ENCODE measurements at regions not wholly inside any gene's neighbourhood (a gene's known extent, or its start where the extent isn't known, plus 50 kb on each side); places are given as distances from the start of the nearest gene placed in this dataset.

DNA sequence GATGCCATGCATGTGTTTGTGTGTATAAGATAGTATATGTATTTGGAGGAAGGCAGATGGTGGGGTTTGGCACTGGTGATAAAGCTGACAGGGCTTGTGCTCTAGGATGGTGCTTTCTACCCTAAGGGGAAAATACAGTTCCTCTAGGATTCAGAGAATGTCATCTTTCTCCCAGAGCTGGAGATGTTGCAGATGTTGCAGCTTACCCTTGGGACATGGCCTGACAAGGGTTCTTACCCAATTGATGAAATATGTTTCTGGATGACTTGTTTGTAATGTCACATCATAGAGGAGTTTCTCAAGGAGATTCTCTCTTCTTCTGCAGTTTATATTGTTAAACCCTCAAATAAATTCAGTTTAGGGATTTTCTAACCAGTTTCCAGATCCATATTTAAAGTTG lies 52.5 kb upstream of the PITX2 start:
- DNase-seq (ENCODE audit: low read depth): no peak

- no peak for DNase-seq (ENCODE audit: low read depth)
Observed at GRCh38 chr4:110676241-110676640, 53.4 kb upstream of the PITX2 start.

DNA sequence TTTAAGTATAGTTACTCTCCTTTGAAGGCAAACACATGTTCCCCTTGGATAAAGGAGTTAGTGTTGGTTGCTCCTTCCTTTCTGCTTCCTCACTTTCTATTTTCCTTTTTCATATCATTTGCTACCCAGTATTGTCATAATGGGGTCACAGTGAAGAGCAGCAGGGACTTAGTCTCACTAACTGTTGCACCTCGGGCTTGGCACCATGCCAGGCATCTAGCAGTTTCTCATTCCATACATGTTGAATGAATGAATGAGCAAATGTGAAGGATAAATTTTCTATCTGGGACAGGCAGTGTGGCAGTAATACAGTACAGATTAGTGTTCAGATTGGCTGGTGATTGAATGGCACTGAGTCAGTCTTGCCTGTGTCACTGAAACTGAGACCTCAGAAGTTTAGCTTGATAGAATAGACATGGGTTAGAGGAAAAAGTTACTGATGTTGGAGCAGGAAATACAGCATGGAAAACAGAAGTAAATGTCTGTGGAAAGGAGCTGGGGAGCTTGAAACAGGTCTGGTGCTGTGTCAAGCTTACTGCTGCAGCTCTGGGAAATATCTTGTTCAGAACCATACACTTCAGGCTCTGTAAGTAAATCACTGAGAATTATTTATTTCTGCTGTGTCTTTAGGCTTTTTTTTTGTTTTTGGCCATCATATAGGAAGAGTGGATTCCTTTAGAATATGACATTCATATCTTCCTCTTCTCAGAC lies 55.8 kb upstream of the PITX2 start:
- DNase-seq (ENCODE audit: low read depth): no peak

DNA sequence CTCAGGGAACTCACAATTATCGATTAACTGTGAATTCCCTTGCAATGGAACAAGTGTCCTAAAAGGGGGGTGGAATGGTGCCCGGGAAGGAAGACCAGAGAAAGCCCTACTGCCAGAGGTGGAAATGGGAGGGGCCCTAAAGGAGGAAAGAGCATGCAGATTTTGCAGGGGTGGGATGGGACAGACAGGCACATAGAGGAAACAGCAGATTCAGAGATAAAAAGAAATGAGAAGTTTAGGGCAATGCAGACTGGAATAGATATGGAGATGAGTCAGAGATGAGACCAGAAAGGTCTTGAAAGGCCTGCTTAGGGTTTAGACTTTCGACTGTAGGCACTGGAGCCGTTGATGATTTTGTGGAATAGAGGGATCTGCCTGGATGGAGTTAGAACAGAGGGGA lies 57.4 kb upstream of the PITX2 start:
- no peak for DNase-seq (ENCODE audit: low read depth)

DNA sequence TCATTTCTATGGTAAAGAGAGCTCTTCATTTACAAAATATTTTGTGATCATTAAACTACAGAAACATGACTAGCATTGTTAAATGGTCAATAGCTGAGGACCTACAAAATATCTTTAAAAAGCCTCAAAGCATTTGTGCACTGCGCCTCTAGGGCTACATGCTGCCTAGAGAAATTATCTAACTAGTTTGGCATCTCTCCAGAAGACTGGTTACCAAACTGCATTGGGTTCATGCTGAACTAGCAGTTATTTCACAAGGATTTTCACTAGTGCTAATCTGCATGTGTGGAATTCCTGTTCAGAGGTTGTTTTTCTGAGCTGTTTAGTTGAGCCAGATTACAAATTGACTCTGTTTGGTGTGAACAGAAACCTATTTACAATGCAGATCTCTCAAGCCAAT lies 58.5 kb upstream of the PITX2 start:
- no peak for DNase-seq (ENCODE audit: low read depth)

GRCh38 chr4:110682311-110682710 lies 59.4 kb upstream of the PITX2 start:
- no peak for DNase-seq (ENCODE audit: low read depth)

DNA sequence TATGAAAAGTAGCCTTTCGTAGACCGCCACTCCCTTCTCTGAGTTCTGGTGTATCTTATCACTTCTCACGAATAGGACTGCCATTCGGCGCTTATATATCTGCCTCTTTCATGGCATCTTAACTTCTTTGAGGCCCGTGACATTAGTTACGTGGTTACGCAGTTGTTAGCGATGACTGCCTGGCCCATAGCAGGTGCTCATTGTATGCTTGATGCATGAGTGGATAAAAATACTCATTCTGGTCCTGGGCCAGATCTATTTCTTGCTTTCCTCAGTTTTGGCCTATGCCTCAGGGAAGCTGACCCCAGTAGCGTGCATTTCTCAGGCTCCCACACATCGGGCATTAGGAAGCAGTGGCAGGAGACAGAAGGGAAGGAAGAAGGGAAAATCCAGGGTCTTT lies 60.7 kb upstream of the PITX2 start:
- no peak for DNase-seq (ENCODE audit: low read depth)

GRCh38 chr4:110702326-110702725 lies 79.4 kb upstream of the PITX2 start:
- no peak for DNase-seq (ENCODE audit: low read depth)

- DNase-seq (ENCODE audit: low read depth): no peak
Observed at GRCh38 chr4:110704748-110705439, 82.0 kb upstream of the PITX2 start.

- no peak for DNase-seq (ENCODE audit: low read depth)
Observed at GRCh38 chr4:110705440-110705782, 82.5 kb upstream of the PITX2 start.

GRCh38 chr4:110710070-110710469 lies 87.2 kb upstream of the PITX2 start:
- DNase-seq (ENCODE audit: low read depth): no peak

GRCh38 chr4:110712486-110712885 lies 89.6 kb upstream of the PITX2 start:
- DNase-seq (ENCODE audit: low read depth): no peak

- no peak for DNase-seq (ENCODE audit: low read depth)
Observed at GRCh38 chr4:110730318-110730717, 107.4 kb upstream of the PITX2 start.

DNA sequence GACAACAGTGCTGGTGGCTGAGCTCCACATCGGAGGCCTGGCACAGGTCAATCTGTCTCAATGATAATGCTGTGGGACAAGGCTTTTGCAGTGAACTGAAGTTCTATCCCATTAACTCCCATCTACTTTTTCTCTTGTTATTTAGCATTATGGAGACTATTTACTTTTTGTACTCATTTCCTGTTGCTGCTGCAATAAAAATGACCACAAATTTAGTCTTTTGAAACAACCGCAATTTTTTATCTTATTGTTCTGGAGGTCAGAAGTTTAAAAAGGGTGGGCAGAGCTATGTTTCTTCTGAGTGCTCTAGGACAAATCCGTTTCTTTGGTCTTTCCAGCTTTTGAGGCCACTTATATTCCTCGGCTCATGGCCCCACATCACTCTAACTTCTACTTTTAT lies 111.0 kb upstream of the PITX2 start:
- DNase-seq (ENCODE audit: low read depth): no peak

DNA sequence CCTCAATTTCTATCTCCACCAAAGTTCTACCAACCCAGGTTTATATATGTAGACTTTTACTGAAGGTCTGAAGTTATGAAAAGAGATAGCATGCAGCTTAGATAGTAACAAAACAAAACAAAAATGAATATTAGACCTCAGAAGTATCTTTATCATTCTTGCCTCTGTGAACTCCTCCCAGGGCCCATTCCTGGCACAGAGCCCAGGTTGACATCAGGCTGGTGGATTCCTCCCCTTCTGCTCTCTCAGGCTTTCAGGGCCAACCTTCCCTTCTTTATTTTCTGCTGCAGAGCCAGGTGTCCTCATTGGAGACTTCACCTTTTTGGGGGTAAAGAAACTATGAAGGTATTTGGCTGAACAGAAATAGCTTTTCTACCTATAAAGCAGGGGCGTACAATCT lies 112.8 kb upstream of the PITX2 start:
- DNase-seq (ENCODE audit: low read depth): no peak

- no peak for DNase-seq (ENCODE audit: low read depth)
Observed at GRCh38 chr4:110737931-110738330, 115.1 kb upstream of the PITX2 start.

- DNase-seq (ENCODE audit: low read depth): no peak
Observed at GRCh38 chr4:110742143-110742542, 119.3 kb upstream of the PITX2 start.

DNA sequence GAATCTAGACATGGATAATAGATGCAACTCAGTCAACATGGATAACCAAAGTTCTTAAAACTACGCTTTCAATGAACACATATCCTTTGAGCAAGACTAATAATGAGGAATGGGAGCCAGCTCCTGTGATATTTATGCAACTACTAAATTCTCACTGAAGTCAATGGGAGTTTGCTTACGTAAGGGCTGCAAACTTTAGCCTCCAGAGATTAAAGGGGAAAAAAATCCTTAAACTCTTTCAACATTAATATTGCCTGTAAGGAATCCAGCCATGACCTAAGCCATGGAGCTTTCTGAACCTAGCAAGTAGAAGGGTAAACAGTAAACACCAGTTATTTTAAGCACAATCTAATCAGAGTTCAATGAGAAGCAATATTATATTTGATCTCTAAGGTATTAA lies 125.2 kb upstream of the PITX2 start:
- DNase-seq (ENCODE audit: low read depth): no peak

DNA sequence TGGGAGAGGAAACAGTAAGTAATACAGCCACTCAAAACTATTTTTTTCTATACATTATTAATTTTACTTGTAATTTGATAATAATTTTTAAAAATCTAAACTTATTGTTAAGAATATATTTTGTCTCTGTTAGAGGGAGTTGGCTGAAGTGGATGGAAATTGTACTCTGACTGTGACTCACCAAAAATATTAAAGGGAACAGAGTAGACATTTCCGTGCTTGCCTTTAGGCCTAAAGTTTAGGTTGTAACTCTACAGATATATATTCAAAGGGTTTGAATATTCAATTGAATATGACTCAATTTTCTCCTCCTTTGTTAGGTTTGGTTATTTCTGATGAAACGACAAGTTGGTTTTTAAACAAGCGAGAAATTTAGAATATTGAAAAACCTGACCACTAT lies 128.3 kb upstream of the PITX2 start:
- DNase-seq (ENCODE audit: low read depth): no peak

GRCh38 chr4:110751986-110752385 lies 129.1 kb upstream of the PITX2 start:
- DNase-seq (ENCODE audit: low read depth): no peak

DNA sequence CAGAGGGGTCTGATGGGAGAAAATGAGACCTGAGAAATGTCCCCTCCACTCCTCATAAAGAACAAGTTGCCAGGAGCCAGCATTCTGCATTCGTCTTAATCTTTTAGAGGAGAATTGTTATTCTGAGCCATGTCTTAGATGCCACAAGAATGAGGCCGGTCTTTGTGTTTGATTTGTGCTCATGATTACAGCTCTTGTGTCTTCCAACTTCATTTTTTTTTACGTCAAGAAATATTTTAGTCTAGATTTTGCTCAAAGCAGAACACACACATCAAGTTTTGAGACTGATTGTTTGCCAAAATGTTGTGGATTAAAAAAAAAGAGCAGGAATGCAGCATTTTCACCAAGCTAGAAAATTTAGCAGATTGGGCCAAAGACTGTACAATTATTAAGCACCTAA lies 130.6 kb upstream of the PITX2 start:
- DNase-seq (ENCODE audit: low read depth): no peak

DNA sequence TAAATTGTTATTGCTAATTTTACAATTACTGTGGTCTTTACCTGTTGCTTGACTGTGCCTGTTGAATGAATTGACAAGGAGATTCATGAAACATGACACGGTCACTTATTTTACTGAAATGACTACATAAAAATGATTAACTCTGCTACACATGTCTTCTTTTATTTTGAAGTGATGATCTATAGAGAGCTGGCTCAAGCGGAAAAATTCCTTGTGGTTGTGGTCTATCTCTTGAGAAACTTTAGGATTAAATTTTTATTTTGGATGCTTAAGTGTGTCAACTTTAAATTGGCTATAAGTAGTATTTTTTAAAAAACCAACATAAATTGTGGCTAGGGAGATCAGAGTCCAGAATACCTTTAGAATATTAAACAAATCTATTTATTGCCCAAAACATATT lies 131.8 kb upstream of the PITX2 start:
- DNase-seq (ENCODE audit: low read depth): no peak

GRCh38 chr4:110769578-110769977 lies 146.7 kb upstream of the PITX2 start:
- DNase-seq (ENCODE audit: low read depth): no peak

GRCh38 chr4:110770353-110770752 lies 147.5 kb upstream of the PITX2 start:
- no peak for DNase-seq (ENCODE audit: low read depth)

Data from RPMI7951 (cell line).